K562 (cell line): ENCODE measurements at regions not wholly inside any gene's neighbourhood (a gene's known extent, or its start where the extent isn't known, plus 50 kb on each side); places are given as distances from the start of the nearest gene placed in this dataset.

Experiments
- CC2D1A ChIP-seq: fragments of 450-650 bp; IDR thresholded peaks from 2 replicates; pipeline ENCODE4 v1.6.1; 2017; ENCODE audit warnings: mild to moderate bottlenecking
- DPF2 ChIP-seq: fragments of 450-650 bp; IDR thresholded peaks from 2 replicates; pipeline ENCODE4 v1.6.1; 2016
- HCFC1 ChIP-seq: IDR thresholded peaks from 2 replicates; pipeline ENCODE4 v1.6.1; 2012; ENCODE audit warnings: low read depth, low read length, improper control_type of control experiment
- HNRNPK ChIP-seq: fragments of 200-400 bp; formaldehyde crosslinking; IDR thresholded peaks from one replicate; pipeline ENCODE4 v1.6.1; 2018; ENCODE audit warnings: mild to moderate bottlenecking, low read depth, low read length; ENCODE audit not compliant: poor library complexity, severe bottlenecking
- JUND ChIP-seq, 2 experiments: IDR thresholded peaks; 2 replicates in 1 of 2; 3 replicates in 1 of 2; pipeline ENCODE4 v1.6.1; 2011; ENCODE audit warnings: borderline replicate concordance in 2 of 2, low read depth in 2 of 2, low read length in 2 of 2, improper control_type of control experiment in 1 of 2, missing biosample characterization in 1 of 2, missing genetic modification characterization in 1 of 2, missing genetic modification reagents in 1 of 2
- MGA ChIP-seq: fragments of 450-650 bp; IDR thresholded peaks from 2 replicates; pipeline ENCODE4 v1.6.1; 2016; ENCODE audit warnings: mild to moderate bottlenecking, moderate library complexity
- NR4A1 ChIP-seq, 2 experiments: fragments of 250-450 bp in 1 of 2; fragments of 450-650 bp in 1 of 2; sonication (Bioruptor Pico) in 1 of 2; IDR thresholded peaks; 2 replicates each; pipeline versions ENCODE4 v1.4.0 to v1.6.1; 2016 to 2020; ENCODE audit warnings: mild to moderate bottlenecking in 2 of 2, missing compliant biosample characterization in 1 of 2, missing genetic modification characterization in 1 of 2, moderate library complexity in 1 of 2
- PHF20 ChIP-seq: fragments of 450-650 bp; IDR thresholded peaks from 2 replicates; pipeline ENCODE4 v1.6.1; 2018; ENCODE audit not compliant: partially characterized antibody
- TRIM24 ChIP-seq, 2 experiments: fragments of 450-650 bp; IDR thresholded peaks; 2 replicates each; pipeline ENCODE4 v1.6.1; 2016
- TRIM25 ChIP-seq: fragments of 450-650 bp; IDR thresholded peaks from 2 replicates; pipeline ENCODE4 v1.7.0; 2016; ENCODE audit warnings: borderline replicate concordance
- ZNF57 ChIP-seq: fragments of 450-650 bp; formaldehyde crosslinking; IDR thresholded peaks from 2 replicates; pipeline ENCODE4 v1.4.0; 2020; ENCODE audit warnings: mild to moderate bottlenecking, moderate library complexity
- TF ChIP-seq, protein P1 (sequence below): fragments of 450-650 bp; formaldehyde crosslinking; IDR thresholded peaks from 2 replicates; pipeline ENCODE4 v1.4.0; 2020; ENCODE audit warnings: mild to moderate bottlenecking, mixed read lengths

- TF ChIP-seq MGA (peak; percentile 69), TRIM24 (IDR thresholded peaks at IDR 0.05) (peak; percentile 24 to 48; a peak in 1 of 4 replicates), CC2D1A (peak; percentile 48; the same call in 1 of the 2 replicates), HNRNPK (no peak), TRIM25 (no peak), ZNF57 (CRISPR knock-in tag) (no peak), NR4A1 (CRISPR knock-in tag; IDR thresholded peaks at IDR 0.05) (no peak), NR4A1 (tag; IDR thresholded peaks at IDR 0.05) (0 out of 2 replicates have a peak, but pooled peaks have one; percentile 52), DPF2 (peak; percentile 58), JUND (IDR thresholded peaks at IDR 0.05; ENCODE audit: borderline replicate concordance, low read depth, low read length) (peak; percentile 37; the same call in 1 of the 2 replicates), JUND (tag; IDR thresholded peaks at IDR 0.05; ENCODE audit: borderline replicate concordance, low read depth, low read length) (no peak; the same call in 1 of the 3 replicates), PHF20 (no peak), HCFC1 (no peak; the same call in 1 of the 2 replicates)
- TF ChIP-seq, protein P1, sequence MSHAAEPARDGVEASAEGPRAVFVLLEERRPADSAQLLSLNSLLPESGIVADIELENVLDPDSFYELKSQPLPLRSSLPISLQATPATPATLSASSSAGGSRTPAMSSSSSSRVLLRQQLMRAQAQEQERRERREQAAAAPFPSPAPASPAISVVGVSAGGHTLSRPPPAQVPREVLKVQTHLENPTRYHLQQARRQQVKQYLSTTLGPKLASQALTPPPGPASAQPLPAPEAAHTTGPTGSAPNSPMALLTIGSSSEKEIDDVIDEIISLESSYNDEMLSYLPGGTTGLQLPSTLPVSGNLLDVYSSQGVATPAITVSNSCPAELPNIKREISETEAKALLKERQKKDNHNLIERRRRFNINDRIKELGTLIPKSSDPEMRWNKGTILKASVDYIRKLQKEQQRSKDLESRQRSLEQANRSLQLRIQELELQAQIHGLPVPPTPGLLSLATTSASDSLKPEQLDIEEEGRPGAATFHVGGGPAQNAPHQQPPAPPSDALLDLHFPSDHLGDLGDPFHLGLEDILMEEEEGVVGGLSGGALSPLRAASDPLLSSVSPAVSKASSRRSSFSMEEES = no peak
Measured at GRCh38 chr11:10366568-10367331, 61.9 kb downstream of the ADM start (continued).
